ENCODE measurements at regions not wholly inside any gene's neighbourhood (a gene's known extent, or its start where the extent isn't known, plus 50 kb on each side); places are given as distances from the start of the nearest gene placed in this dataset.
"Not testable (repeated sequence)": the region's sequence is repeated elsewhere in the genome, so short reads cannot be mapped to it uniquely, and the experiment has no call there.

DNA sequence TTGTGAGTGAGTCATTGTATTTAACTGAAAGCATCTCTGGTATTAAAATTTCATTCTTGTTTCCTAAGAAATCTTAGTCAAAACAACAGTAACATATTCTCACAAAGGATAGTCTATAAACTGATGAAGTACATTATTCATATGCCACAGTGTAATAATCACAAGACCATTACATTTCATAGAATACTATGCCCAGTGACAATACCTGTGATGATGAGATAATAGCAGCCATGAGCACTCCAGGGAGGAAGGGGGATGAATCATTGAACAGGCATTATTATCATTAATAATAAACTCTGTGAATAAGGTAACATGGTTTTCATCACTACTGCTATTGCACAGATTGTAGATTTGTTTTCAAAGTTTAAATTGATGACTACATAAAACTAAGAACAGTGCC, 667.9 kb downstream of the EPM2A start:
- no peak for DNase-seq (ENCODE audit: low read depth)

DNA sequence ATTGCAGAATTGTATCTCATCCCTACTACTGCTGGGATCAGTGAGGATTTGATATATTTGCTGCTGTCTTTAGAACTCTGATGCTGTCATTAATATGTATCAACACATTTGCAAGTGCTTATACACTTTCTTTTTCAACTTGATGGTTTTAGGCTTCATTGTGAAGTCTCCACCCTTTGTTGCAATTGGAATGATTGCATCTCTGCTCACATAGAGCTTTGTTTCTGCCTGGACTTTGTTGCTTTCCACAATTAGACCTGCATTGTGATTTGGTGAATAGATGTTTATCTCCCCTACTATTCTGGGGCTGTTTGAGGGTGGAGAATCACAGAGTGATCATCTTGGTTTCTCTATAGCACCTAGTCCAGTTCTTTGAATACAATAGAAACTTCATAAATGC, 666.7 kb downstream of the EPM2A start:
- DNase-seq (ENCODE audit: low read depth), result no peak

DNA sequence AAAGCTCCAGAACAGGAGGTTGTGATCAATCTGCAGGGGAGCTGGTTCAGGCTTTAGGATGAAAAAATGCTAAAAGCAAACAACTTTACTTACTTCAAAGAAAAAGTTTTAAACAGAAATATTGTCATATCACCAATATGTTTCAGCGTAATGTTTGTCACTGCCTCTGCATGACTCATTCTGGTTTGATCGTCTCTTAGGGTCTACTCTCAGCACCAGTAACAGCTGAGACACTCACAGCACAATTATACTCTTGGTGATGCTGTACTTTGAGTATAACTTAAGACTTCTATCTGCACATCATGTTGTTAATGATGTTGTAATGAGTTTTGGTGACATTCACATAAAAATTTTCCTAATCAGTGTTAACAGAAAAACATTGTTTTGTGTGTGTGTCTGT, 665.4 kb downstream of the EPM2A start:
- no peak for DNase-seq (ENCODE audit: low read depth)

DNA sequence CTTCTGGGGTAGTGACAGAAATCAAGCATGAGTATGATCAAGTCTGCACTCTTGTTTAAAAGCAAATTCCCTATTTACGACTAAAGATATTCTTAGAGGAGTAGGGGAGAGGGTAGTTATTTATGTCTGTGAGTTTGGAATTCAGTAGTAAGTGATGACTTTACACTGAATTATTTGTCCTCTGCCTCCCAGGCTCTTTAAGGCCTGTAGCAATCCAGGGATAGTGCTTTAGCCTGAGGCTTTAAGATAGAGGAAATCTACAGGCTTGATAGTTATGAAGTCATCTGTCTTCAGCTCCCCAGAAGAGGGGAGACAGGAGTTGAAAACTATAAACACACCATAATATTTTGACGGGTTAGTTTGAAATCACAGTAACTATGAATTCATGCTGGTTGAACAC, 664.5 kb downstream of the EPM2A start:
- DNase-seq (ENCODE audit: low read depth), result no peak

DNA sequence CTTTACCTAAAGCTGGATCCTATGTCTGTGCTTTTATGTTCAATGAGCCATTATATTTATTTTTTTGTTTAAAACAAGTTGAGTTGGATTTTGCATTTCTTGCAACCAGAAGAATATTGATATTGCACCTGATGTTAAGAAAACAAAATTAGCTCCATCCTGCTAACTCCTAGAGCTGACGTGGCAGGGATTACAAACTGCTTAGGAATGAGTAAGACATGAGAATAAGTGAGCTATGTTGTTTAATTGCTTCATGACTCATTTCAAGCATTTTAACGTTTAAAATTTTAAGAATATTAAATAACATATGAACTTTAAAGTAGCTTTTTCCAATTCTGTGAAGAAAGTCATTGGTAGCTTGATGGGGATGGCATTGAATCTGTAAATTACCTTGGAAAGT, 663.5 kb downstream of the EPM2A start:
- no peak for DNase-seq (ENCODE audit: low read depth)

DNA sequence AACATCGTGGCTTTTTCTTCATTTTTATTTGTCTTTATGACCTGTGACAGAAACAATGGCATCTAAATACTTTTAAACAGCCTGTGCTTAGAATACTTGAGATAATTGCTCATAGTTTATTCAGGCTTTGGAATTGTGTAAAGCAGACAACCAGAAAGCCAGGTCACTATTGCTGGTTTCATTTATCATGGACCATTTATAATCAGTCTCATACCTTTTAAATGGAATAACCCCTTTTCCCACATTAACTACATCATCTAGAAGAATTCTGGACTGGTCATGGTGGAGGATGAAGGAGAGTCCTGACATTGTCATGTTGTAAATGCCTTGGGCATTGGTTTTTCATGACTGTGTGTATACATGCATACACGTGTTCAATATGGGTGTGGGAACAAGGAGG, 661.5 kb downstream of the EPM2A start:
- DNase-seq (ENCODE audit: low read depth), result no peak

DNA sequence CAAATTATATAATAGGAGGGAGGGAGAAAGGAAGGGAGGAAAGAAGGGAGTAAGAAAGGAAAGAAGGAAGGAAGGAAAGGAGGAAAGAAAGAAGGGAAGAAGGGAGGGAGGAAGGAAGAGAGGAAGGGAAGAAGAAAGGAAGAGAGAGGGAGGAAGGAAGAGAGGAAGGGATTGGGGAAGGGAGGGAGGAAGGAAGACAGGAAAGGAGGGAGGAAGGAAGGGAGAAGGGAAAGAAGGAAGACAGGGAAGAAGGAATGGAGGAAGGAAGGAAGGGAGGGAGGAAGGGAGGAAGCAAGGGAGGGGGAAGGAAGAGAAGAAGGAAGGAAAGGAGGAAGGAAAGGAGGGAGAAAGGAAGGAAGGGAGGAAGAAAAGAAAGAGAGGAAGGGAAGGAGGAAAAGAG, 660.5 kb downstream of the EPM2A start:
- DNase-seq (ENCODE audit: low read depth), result no peak

DNA sequence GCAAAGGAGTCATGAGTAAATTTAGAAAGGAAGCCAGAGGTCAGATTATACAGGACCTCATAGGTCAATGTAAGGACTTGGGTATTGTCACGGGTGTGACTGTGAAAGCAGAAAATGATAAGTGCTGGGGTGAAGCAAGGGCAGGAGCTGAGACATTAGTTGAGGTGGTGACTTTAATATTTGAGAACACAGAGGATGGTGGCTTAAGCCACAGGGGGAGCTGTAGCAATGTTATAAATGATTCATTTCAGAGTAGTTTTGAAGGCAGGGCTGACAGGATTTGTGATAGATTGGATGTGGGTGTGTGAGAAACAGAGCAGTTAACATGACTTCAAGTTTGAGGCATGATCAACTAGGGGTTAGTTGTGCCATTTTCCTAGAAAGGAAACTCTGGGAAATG, 659.9 kb downstream of the EPM2A start:
- DNase-seq (ENCODE audit: low read depth), result no peak

DNA sequence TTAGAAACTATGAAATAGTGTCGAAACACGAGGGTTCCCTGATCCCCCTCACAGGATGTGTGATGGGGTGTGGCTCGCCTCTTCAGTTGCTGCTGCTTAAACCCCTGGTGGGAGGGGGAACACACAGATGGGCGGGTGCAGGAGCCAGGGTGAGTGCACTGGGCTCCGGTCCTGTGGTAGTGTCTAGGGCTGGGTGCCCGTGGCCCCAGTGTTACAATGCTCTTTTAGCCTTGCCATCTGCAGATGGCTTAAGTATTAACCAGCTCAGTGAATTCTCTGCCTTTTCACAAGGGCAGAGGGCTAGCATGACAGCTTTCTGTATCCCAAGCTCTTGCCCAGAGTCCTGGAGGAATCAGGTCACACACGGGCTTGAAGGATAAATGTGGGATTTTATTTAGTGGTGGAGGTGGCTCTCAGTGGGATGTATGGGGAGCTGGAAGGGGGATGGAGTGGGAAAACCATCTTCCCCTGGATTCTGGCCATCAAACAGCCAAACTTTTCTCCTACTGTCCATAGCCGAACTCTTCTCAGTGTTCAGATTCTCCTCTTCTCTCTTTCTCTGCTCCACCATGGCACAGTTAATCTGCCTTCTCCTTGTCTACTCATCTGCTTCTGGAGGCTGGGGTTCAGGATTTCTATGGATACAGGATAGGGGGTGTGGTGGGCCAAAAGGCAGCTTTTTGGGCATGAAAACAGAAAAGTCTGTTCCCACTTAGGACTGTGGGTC, 659.0 kb downstream of the EPM2A start:
- no peak for DNase-seq (ENCODE audit: low read depth)

DNA sequence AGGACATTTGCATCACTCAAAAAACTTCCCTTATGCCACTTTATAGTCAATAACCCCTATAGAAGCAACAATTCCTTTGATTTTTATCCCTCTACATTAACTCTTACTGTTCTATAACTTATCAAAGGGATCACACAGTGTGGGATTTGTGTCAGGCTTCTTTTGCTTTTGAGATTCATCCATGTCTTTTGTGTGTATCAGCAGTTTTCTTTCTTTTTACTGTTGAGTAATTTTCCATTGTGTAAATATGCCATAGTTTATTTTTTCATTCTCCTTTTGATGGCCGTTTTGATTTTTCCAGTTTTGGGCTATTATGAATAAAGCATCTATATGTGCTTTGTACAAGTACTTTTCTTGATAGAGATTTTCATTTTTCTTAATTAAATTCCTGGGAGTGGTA, 657.9 kb downstream of the EPM2A start:
- no peak for DNase-seq (ENCODE audit: low read depth)

DNA sequence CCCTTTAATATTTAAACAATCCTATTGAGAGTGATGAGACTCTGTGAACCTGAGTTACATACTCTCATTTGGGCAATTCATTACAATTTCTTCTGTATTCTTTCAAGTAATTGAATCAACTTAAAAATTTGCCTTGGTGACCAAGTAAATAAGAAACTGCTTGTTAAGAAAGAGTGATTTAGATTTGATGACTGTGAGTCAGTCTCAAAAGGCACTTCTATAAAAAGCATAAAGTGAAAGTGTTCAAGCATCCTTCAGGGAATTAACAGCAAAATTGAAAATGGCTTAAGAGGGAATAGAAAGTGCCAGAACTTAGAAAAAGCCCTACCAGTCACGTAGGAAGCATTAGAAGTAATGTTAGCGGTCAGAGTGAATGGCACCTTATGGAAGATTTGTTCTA, 654.7 kb downstream of the EPM2A start:
- DNase-seq (ENCODE audit: low read depth), result no peak

DNA sequence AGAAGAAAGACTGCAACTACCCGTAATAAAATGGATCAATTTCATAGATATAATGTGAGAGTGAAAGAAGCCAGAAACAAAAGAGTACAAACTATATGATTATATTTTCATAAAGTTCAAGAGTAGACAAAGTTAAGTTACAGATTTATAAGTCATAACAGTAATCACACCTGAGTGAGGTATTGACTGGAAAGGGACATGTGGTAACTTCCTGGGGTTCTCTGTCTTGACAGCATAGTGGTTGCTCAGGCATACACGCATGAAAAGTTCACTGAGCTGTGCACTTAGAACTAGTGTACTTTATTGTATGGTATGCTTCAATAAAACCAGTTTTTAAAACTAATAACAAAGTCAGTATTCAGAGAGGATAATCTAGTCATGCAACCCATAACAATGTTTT, 653.6 kb downstream of the EPM2A start:
- no peak for DNase-seq (ENCODE audit: low read depth)

DNA sequence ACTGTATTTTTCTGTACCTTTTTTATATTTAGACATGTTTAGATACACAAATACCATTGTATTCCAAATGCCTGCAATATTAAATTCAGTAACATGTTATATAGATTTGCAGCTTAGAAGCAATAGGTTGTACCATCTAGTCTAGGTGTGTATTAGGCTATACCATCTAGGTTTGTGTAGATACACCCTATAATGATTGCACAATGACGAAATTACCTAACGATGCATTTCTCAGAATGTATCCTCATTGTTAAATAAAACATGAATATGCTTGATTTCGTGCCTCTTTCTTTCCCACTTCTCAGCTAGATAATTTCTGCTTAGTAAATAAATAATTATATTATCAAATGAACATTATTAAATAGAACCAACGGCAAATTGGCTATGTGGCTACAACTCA, 653.0 kb downstream of the EPM2A start:
- DNase-seq (ENCODE audit: low read depth), result no peak

DNA sequence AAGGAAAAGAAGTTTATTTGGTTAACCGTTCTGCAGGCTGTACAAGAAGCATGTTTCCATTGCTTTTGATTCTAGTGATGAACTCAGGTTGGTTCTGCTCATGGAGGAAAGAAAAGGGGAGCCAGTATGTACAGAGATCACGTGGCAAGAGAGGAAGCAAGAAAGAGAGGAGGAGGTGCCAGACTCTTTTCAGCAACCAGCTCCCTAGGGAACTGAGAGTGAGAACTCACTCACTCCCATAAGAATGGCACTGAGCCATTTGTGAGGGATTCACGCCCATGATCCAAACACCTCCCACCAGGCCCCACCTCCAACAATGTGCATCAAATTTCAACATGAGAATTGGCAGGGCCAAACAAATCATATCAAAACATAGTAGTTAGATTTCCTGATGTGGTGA, 649.1 kb downstream of the EPM2A start:
- no peak for DNase-seq (ENCODE audit: low read depth)

DNA sequence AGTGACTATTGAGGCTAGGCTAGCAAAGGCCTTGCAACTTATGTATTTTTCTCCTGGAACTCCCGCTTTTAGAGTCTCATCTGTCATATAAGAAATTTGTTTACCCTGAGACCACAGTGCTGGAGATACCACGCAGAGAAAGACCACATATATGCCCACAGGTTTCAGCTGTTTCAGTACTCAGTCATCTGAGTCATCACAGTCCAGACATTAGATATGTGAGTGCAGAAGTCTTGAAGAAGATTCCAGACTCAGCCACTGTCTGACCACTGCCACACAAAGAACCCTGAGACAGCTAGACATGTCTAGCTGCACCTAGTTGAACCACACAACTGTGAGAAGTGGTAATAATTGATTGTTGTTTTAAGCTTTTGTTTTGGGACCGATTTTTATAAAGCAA, 648.3 kb downstream of the EPM2A start:
- DNase-seq (ENCODE audit: low read depth), result no peak

DNA sequence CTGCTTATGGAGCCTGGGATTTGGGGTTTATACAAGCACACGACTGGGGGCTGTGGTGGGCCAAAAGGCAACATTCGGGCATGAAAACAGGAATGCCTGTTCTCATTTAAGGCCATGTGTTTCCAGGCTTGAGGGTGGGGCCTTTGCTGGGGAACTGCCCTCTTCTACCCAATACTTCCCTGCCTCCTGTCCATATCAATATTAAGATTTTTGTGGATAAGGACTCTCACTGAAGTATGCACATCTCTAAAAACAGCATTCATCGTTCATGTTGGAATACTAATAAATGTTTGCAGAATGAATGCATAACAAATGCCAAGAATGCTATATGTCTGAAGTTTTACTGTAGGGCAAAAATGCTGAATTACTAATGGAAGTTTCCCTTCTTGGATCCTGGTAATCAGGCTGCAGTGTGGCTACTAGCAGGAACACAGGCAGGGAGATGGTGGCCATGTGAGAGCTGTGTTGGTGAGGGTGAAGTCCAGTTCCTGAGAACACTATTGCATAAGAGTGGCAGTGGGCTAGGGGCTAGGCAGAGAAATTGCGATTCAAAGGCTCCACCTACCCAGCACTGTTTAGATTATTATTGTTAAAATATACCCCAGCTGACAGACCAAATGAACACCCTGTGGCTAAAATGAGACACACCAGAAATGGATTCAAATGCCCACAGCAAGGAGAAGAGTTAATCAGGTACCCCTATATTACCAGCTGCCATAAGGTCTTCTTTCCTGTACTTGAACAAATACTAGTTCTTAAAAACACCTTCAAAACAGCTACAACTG, 644.3 kb downstream of the EPM2A start:
- no peak for DNase-seq (ENCODE audit: low read depth)

DNA sequence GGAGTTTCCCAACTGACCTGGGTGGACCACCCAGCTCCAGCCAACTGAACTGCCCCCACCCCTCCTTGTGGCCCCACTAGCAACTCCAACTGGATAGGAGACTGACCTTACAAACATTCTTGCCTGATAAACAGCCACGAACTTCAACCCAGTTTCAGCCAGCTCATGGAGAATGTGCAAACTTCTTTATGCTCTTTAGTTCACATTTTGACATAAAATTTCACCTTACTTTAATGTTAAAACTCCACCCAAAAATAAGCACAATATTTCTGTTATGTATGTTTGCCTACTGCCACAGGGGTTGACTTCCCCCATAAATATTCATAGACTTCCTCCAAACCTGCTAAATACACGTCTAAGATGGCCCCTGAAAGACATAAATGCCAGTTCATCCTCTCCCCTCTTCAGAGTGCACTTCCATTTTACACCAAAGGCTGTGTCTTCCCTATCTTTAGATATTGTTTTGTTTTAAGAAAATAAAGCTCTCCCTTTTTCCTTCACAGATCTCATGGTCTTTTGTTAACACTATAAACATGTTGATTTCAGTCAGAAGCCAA, 643.7 kb downstream of the EPM2A start:
- no peak for DNase-seq (ENCODE audit: low read depth)

DNA sequence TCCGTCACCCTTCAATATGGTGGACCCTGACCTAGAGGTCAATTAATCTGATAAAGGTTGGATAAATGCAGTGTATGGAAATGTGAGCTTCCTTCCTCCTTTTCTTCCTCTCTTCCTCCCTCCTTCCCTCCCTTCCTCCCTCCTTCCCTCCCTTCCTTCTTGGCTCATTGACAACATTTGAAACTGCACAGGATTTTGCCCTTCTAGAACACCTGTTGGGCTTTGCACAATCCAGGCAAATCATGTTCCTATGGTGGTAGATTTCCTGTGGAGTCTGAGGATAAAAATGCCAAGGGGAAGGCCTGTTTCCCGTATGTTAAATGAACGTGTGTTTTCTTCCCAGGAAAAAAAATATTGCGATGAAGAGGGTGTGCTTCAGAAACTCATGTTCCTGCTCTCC, 642.8 kb downstream of the EPM2A start:
- DNase-seq (ENCODE audit: low read depth), result no peak

DNA sequence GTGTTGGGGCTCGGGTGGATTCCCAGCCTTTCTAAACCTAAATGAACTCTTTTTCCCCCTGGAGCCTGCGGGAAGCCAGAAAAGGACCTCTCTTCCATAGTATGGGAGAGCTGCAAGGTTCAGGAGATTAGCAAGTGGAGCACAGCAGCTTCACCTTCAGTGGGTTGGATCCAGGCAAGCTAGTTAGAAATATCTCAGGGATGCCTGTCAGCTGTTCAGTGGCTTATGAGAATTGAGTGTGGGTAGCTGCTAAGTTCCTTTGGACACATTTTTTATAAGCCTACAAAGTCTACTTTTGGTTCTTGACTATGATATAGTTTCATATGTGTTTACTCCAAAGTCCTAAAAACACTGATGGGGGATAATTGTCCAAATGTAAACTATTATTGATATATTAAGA, 642.1 kb downstream of the EPM2A start:
- DNase-seq (ENCODE audit: low read depth), result no peak

DNA sequence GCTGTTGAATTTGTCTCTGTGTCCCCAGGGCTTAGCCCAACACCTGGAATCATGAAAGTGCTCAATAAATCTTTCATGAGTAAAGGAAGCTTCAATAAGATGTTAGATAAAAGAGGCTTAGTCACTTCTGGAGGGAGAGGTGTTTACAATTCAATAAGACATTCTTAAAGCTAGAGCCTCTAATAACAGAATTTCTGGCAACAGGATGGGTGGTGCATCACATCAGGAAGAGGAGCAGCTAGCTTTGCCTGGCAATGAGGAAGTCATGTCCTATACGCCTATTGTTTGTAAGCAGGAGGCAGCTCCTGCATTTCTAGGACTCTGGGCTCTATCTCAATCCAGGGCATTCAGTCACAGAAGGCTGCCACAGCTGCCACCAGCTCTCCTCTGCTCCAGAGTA, 638.5 kb downstream of the EPM2A start:
- no peak for DNase-seq (ENCODE audit: low read depth)

DNA sequence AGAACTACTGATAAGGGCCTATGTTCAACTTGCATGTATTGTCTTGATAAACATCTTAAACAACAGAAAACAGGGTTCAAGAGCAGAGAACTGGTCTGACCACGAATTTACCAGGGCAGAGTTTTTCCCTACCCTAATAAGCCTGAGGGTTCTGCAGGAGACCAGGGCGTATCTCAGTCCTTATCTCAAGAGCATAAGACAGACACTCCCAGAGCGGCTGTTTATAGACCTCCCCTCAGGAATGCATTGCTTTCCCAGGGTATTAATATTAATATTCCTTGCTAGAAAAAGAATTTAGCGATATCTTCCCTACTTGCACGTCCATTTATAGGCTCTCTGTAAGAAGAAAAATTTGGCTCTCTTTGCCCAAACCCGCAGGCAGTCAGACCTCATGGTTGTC, 637.2 kb downstream of the EPM2A start:
- not testable (repeated sequence) for DNase-seq (ENCODE audit: low read depth)

DNA sequence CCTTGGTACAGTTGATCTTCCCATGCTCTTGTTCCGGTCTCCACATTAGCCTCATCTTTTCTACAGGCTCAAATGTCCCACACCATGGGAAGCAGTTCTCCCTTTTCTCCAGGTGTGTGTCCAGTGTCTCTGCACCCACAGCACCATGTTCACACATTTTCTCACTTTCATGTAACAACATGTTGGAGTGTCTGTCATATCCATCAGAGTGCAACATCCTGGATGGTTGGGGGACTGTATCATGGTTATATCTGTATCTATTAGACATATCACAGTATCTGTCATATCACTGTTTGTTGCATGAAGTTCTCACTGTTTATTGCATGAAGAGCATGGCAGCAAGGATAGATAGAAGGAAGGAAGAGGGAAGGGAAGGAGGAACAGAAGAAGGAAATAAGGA, 635.6 kb downstream of the EPM2A start:
- DNase-seq (ENCODE audit: low read depth), result no peak

DNA sequence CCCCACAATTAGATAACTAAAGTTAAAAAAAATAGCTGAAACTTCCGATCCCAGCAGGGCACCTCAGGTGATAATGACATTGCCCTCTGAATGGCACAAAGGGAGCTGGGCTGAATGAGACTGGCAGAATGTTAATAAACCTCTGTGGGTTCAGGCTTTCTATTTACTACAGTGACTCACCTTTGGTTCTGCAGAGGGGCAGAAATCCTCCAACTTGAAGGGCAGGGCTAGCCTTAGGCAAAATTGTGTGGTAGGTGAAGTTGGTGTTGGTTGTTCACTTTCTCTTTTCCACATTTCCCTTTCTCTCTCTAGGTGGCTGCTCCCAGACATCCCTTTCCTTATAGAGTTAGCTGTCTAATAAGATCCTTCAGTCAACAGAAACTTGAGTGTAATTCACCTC, 625.2 kb downstream of the EPM2A start:
- DNase-seq (ENCODE audit: low read depth), result no peak

DNA sequence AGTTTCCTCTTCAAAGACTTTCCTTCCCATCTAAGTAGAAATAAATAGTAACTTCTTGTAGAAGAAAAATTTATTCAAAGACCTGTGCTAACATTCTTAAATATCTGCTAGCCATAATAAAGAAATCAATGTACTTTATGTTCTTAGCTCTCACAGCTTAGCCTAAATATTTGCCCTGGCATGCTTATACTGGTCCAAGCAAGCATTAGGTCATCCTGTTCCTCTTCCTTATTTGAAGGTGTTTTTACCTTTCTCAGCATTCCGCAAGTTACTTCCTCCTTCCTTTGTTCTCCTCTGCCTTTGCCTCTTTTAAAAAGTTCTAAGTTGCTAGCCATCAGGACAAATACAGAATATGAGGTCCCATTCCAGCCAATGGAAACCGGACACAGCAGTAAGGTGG, 623.9 kb downstream of the EPM2A start:
- DNase-seq (ENCODE audit: low read depth), result not testable (repeated sequence)

Data from stimulated activated CD8-positive, alpha-beta memory T cell treated with anti-CD3 and anti-CD28 coated beads, Interleukin-15, amount 100 ng/mL, for 24 hours (primary cell).